Esophagus muscularis mucosa (tissue), 4 donors: ENCODE measurements at regions not wholly inside any gene's neighbourhood (a gene's known extent, or its start where the extent isn't known, plus 50 kb on each side); places are given as distances from the start of the nearest gene placed in this dataset.

Source experiments
- DNase-seq: peaks from one replicate; pipeline ENCODE4 v3.0.0-alpha.2; 2017; ENCODE audit errors: extremely low spot score
- H3K27ac ChIP-seq, 4 donors: fragments of 200-600 bp; sonication (generic); replicated peaks in 1 of 4; 1 replicate in 3 of 4; 2 replicates in 1 of 4; pipeline ENCODE4 v1.5.1; 2016 to 2019; ENCODE audit warnings: mild to moderate bottlenecking in 1 of 4
- H3K27me3 ChIP-seq, 4 donors: fragments of 200-600 bp; sonication (generic); one replicate each; pipeline versions ENCODE4 v1.5.1 to v1.6.0; 2016 to 2019
- H3K36me3 ChIP-seq, 4 donors: fragments of 200-600 bp; sonication (generic); one replicate each; pipeline ENCODE4 v1.5.1; 2016 to 2019
- H3K4me1 ChIP-seq, 4 donors: fragments of 200-600 bp; sonication (generic); one replicate each; pipeline ENCODE4 v1.5.1; 2016 to 2019
- H3K4me3 ChIP-seq, 4 donors: fragments of 200-600 bp; sonication (generic); 1 replicate in 2 of 4; 2 replicates in 2 of 4; pipeline ENCODE4 v1.5.1; 2016 to 2019; ENCODE audit warnings: mild to moderate bottlenecking in 4 of 4, moderate library complexity in 1 of 4
- H3K9me3 ChIP-seq, 4 donors: fragments of 200-600 bp; sonication (generic); 1 replicate in 3 of 4; 2 replicates in 1 of 4; pipeline ENCODE4 v1.5.1; 2016 to 2019
- EP300 ChIP-seq: sonication (generic); formaldehyde crosslinking; IDR thresholded peaks from one replicate; pipeline ENCODE4 v1.6.1; 2017; ENCODE audit warnings: antibody characterized with exemption
- POLR2A ChIP-seq: fragments of 450-650 bp; IDR thresholded peaks from one replicate; pipeline ENCODE4 v1.6.1; 2017; ENCODE audit warnings: antibody characterized with exemption, moderate library complexity, mild to moderate bottlenecking, low read depth
- POLR2AphosphoS5 ChIP-seq, 2 donors: sonication (generic); formaldehyde crosslinking; IDR thresholded peaks; one replicate each; pipeline ENCODE4 v1.6.1; 2017; ENCODE audit warnings: antibody characterized with exemption in 2 of 2
- WGBS: methylation state at CpG from one replicate; pipeline ENCODE4 v1.1.5; 2018; 5-methylcytosine and 5-hydroxymethylcytosine counted together
- intact Hi-C: fragments of 100-400 bp; cut with DNase I; formaldehyde crosslinking; loops from one replicate; pipeline ENCODE4 v1.15.1; 2023
- TF ChIP-seq, protein P1 (sequence below), 3 experiments: fragments of 200-600 bp in 2 of 3; fragments of 450-650 bp in 1 of 3; sonication (generic) in 2 of 3; IDR thresholded peaks; one replicate each; pipeline ENCODE4 v1.5.1; 2017 to 2019; ENCODE audit warnings: antibody characterized with exemption in 3 of 3, mild to moderate bottlenecking in 2 of 3, moderate library complexity in 1 of 3

DNA sequence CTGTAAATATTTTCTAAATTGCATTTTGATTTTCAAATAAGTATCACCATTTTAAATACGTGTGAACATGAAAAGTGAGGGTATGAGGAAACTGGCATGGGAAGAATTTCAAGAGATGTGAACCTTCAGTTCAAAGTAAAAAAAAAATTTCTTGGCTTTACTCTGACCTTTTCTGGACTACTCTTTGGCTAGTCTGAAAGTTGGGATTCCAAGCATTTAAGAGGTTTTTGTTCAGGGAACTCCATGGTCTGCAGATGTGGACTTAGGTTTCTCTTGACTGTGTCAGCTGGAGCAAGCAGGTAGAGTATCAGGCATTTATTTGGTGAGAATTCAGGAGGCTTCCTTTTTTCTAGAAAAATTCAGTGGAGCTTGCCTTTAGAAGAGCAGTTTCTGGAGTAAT is 311.6 kb downstream of the LRIG3 start:
- WGBS = 67% methylated on average over 1 of the region's 1 CpG
- Histone ChIP-seq H3K27ac (no peak overlapping the region), H3K9me3 (no peaks in the 10 kb centered on the region)

DNA sequence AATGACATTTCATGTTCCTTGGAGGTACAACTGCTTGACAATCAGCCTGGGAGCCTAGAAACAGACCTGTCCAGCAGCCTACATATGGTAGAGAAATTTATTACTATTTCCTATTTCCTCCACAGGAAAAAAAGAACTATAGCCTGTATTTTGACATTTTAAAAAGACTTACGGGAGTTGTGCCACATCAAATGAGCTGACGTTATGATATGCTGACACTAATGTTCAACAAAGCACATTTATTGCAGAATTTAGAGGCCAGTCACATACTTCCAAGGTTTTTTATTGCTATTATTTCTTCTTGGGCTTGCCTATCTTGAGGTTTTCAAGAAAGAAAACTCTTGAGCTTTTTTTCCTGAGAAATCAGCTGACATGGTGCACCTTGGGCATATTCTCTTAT is 305.3 kb downstream of the LRIG3 start:
- intact Hi-C loops = no loop called here
- no peak overlapping the region for H3K27ac ChIP-seq
- TF ChIP-seq, protein P1, sequence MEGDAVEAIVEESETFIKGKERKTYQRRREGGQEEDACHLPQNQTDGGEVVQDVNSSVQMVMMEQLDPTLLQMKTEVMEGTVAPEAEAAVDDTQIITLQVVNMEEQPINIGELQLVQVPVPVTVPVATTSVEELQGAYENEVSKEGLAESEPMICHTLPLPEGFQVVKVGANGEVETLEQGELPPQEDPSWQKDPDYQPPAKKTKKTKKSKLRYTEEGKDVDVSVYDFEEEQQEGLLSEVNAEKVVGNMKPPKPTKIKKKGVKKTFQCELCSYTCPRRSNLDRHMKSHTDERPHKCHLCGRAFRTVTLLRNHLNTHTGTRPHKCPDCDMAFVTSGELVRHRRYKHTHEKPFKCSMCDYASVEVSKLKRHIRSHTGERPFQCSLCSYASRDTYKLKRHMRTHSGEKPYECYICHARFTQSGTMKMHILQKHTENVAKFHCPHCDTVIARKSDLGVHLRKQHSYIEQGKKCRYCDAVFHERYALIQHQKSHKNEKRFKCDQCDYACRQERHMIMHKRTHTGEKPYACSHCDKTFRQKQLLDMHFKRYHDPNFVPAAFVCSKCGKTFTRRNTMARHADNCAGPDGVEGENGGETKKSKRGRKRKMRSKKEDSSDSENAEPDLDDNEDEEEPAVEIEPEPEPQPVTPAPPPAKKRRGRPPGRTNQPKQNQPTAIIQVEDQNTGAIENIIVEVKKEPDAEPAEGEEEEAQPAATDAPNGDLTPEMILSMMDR (IDR thresholded peaks at IDR 0.05) = no peak
- WGBS = 43% methylated on average over 2 of the region's 2 CpGs
- DNase-seq = no peak
- H3K9me3 ChIP-seq = no peaks in the 10 kb centered on the region
- H3K36me3 ChIP-seq = no peaks in the 10 kb centered on the region
- no peaks in the 10 kb centered on the region for H3K4me1 ChIP-seq
- no peaks in the 10 kb centered on the region for H3K27me3 ChIP-seq
- no peak overlapping the region for H3K4me3 ChIP-seq

More for the DNA sequence above, 311.6 kb downstream of the LRIG3 start:
- no peaks in the 10 kb centered on the region for H3K27me3 ChIP-seq
- H3K36me3 ChIP-seq = no peaks in the 10 kb centered on the region
- no peak for DNase-seq
- TF ChIP-seq EP300 (no peak), POLR2AphosphoS5 (IDR thresholded peaks at IDR 0.05) (no peak), POLR2A (no peak)
- TF ChIP-seq, protein P1 (IDR thresholded peaks at IDR 0.05) = no peak
- intact Hi-C loops = no loop called here
- H3K4me1 ChIP-seq = no peaks in the 10 kb centered on the region
- no peak overlapping the region for H3K4me3 ChIP-seq

DNA sequence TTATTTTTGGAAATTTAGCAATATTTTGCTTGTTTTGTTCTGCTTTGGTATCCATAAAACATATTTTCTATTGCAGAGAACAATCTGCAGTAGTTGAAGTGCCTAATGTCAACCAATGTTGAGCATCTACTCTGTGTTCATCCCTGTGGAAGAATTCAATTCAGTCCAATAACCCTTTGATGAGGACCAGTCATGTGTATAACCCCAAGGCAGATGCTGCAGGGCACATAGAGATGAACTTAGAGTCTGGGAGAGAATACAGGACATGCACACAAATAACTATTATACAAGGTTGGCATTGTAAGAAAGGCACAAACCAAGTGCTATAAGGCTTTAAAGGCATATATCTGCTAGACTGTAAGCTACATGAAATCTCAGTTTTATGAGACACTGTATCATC is 304.7 kb downstream of the LRIG3 start:
- TF ChIP-seq POLR2AphosphoS5 (IDR thresholded peaks at IDR 0.05) (no peak), EP300 (no peak), POLR2A (no peak)
- TF ChIP-seq, protein P1 (IDR thresholded peaks at IDR 0.05) = no peak
- H3K27ac ChIP-seq = no peak overlapping the region
- no peaks in the 10 kb centered on the region for H3K4me1 ChIP-seq
- no peak overlapping the region for H3K4me3 ChIP-seq
- no peaks in the 10 kb centered on the region for H3K27me3 ChIP-seq
- intact Hi-C loops = no loop called here
- no peaks in the 10 kb centered on the region for H3K36me3 ChIP-seq
- no peaks in the 10 kb centered on the region for H3K9me3 ChIP-seq
- no peak for DNase-seq

DNA sequence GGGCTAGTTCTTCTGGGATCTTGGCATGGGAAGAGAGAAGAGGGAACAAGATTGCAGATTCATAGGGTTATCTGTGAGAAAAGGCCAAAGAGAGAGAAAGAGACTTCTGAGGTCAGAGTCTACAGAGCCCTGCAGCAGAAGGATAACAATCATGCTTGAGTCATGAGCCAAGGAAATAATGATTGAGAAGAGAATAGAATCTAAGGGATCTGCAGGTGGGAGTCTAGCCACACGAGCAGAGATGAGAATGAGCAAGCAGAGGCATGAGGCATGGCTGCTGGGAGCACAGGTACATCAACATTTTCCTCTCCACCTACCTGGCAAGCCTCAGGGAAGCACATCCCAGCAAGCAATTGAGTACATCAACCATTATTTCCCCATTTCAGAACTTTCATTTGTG is 303.7 kb downstream of the LRIG3 start:
- Histone ChIP-seq H3K36me3 (no peaks in the 10 kb centered on the region), H3K4me3 (no peak overlapping the region), H3K4me1 (no peaks in the 10 kb centered on the region), H3K27ac (no peak overlapping the region), H3K9me3 (no peaks in the 10 kb centered on the region), H3K27me3 (no peaks in the 10 kb centered on the region)
- intact Hi-C loops = no loop called here
- TF ChIP-seq POLR2A = no peak
- TF ChIP-seq EP300 = no peak
- TF ChIP-seq, protein P1 (IDR thresholded peaks at IDR 0.05) = no peak
- no peak for TF ChIP-seq POLR2AphosphoS5 (IDR thresholded peaks at IDR 0.05)
- WGBS = 85% methylated on average over 1 of the region's 1 CpG
- DNase-seq = no peak

DNA sequence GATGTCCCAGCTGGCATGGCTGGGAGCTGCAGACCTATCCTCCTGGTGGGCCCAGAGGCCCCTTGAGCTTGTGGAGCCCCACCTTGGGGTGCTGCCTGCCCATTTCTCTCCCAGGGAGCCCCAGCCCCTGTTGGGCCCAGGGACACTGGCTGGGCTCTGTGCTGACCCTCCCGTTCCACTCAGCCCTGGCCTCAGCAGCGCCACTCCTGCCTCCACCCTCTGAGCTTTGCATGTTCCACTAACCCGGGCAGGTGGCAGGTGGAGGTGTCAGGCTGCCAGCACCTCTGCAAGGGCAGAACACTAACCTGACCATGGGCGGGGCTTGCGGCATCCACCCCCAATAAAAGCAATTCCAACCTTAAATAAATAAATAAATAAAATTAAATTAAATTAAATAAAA is 299.2 kb downstream of the LRIG3 start:
- H3K27ac ChIP-seq = no peak overlapping the region
- H3K4me3 ChIP-seq = no peak overlapping the region
- H3K36me3 ChIP-seq = no peaks in the 10 kb centered on the region
- H3K9me3 ChIP-seq = no peaks in the 10 kb centered on the region
- H3K27me3 ChIP-seq = no peaks in the 10 kb centered on the region
- 87% methylated on average over 5 of the region's 5 CpGs for WGBS
- H3K4me1 ChIP-seq = no peaks in the 10 kb centered on the region
- TF ChIP-seq POLR2AphosphoS5 (IDR thresholded peaks at IDR 0.05) (no peak), POLR2A (no peak), EP300 (no peak)
- TF ChIP-seq, protein P1 (IDR thresholded peaks at IDR 0.05) = no peak
- intact Hi-C loops = no loop called here
- no peak for DNase-seq
